ENCODE measurements at regions not wholly inside any gene's neighbourhood (a gene's known extent, or its start where the extent isn't known, plus 50 kb on each side); places are given as distances from the start of the nearest gene placed in this dataset.

DNA sequence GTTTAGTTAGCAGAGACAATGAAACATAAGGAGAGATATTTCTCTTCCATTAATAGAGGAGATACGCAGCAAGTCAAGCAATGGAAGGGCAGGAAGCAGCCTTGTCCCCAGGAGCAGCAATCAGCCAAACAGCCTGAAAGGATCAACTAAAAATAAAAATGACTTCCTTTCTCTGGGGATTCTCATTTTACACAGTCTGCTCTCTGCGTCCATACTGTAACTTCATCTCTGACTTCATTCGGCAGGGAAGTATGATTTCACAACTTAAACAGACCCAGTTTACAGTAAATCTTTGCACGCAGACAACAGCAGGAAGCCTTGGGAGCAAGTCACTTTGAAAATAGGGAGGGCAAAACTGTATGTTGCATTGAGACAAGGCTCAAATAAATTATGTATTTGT, 826.7 kb downstream of the DIAPH3 start:
- intact Hi-C loops (cut with DNase I) = no loop called here
- no peak for DNase-seq (ENCODE audit: low spot score)

DNA sequence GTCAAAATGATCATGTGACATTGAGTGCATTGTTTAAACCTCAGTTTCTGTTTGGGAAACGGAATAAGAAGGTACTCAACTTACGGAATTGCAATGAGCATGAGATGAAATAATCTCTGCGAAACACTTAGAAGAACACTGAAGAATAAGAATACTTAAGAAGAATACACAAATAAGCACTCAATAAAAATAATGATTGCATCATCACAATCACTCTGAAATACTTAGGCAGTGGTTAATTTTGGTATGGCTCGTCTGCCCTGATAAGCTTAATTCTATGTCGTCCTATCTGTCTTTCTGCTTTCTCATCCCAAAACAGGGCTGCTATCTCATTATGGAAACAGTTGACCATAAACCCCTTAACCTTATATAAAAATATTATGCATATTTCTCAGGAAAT, 823.6 kb downstream of the DIAPH3 start:
- no peak for DNase-seq (ENCODE audit: low spot score)
- intact Hi-C loops (cut with DNase I) = no loop called here

DNA sequence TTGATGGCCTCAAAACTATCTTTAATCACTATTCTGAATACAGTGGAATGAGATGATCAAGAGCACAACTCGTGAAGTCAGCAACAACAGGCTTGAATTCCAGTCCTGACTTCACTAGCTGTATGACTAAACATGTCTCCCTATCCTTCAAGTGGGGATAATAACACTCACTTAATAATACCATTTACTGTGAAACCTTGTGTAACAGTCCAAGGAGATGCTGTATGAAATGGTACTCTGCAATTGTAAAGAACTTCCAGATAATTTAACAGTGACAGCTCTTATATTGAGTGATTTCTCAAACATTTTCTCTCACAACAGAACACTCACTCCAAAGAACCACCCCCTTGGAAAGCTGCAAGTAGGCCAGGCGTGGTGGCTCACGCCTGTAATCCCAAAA, 823.1 kb downstream of the DIAPH3 start:
- DNase-seq (ENCODE audit: low spot score) = no peak
- intact Hi-C loops (cut with DNase I) = no loop called here

DNA sequence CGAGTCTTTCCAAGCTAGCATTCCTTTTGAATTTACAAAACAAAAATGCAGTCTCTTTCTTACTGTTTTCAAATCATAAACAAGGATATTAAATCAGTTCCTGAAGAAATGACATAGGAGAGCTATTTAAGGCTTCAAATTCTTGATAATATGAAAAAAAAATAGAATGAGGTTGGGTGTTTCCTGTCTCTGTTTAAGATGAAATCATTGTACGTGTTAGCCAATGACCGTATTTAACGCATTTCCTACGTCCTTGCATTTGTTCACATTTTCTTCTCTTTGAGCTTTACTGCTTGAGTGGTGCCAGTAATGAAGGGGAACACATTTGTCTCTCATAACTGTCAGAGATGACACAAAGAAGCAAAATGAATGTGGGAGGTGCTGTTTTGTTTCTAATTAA, 821.3 kb downstream of the DIAPH3 start:
- no peak for DNase-seq (ENCODE audit: low spot score)
- intact Hi-C loops (cut with DNase I) = no loop called here

DNA sequence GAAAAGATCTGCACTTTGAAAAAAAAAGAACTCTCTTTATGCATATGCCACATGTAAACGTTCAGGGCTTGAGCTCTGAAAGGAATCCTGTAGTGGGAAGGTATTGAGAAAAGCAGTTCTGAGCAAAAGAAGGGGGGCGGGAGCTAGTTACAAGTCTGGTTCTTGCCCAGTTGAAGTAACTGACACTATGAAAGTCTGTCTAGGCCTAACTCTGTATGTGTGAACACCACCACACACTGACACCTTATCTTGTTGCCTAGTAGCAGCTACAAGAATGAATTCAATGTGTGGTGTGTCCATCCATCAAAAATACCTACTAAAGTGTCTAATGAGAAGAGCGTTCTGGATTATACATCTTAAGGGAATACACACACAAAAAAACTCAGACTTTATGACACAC, 820.6 kb downstream of the DIAPH3 start:
- intact Hi-C loops (cut with DNase I) = no loop called here
- DNase-seq (ENCODE audit: low spot score) = no peak

DNA sequence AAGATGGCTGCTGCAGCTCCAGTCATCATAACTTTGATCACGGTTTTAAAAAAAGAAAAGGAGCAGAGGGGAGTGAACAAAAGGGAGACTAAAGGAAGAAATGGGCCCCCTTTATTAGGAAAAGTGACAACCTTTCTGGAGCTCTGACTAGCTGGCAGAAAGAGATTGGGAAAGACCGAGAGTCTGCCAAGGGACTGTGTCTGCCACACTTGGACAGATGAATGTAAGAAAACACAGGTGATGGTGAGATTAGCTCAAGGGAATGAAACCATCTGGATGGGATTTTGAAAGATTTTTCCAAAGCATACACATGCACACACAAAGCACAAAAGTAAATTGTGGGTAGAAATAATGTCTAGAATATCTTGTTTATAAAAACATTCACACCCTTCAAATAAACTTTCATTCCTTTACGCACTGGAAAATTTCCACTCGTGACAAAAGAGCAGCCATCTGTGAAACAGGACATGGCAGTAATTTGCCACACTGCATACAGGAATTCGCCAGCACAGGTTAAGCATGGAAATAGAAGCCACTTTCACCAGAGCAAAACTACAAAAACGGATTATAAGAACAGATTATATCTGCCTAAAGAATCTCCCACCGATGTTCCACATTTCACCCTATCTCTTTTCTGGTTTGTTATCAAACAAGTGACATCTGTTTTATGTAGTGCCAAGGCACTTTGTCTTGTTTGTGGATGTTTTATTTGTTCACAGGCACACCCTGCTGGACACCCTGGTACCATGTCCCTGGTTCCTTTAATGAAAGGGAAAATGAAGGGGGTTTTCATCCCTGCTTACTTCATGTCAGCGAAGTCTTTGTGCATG, 819.5 kb downstream of the DIAPH3 start:
- intact Hi-C loops (cut with DNase I) = no loop called here
- no peak for DNase-seq (ENCODE audit: low spot score)

DNA sequence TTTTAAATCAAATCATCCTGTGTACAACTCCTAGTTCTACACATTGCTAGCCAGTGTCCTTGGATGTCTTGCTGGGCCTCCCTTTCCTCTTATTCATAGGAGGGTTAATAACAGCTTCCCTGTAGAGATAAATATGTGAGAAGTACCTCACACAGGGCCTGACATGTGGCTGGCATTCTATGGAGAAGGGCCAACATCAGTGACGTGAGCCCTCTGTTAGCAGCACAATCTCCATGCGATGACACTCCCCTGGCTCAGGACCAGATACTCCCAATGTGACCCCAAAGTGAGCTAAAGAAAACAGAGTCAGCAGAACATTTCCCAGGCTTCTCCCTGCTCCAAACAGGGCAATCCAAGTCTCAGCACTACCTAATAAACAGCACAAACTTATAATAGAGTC, 818.4 kb downstream of the DIAPH3 start:
- no peak for DNase-seq (ENCODE audit: low spot score)
- intact Hi-C loops (cut with DNase I) = no loop called here

DNA sequence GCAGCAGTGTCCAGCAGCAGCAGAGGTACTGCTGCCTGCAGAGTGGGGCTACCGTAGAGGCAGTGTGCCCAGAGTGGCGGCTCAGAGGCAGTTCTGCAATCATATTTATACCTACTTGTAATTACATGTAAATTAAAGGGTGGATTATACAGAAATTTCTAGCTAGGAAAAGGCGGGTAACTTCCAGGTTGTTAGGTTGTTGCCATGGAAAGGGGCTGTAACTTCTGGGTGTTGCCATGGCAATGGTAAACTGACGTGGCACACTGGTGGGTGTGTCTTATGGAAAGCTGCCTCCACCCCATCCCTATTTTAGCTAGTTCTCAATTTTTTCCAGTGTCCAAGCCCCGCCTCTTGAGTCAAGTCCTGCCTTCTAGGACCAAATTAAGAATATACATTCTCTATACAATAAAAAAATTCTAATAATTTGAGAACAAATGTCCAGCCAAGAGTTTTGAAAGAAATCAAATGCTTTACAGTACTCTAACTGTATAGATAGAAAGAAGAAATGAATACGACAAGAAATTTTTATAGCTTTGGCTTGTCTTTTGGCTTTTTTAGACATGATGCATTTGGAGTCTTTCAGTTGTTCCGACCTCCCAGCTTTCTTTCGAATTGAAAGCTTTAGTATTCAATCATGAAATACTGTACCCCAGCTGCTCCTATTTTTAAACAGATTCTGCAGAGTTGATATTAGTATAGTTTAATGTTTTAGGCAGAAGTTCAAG, 816.6 kb downstream of the DIAPH3 start:
- intact Hi-C loops (cut with DNase I) = no loop called here
- no peak for DNase-seq (ENCODE audit: low spot score)

DNA sequence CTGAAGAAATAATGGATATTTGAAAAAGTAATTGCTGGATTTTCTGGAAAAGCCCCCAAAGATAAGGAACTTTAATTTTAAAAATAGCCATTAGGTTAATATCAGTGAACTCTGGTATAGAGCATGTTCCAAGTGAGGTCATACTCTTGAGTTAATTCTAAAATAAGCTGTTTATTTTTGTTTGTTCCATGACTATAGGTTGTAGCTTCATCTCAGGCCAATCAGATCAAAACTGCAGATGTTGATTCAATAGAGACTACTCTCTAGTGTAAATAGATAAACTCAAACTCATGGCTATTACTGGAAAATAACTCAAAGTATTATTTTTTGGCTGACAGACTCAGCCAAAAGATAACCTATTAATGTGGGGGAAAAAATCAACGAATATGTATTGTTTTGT, 815.1 kb downstream of the DIAPH3 start:
- intact Hi-C loops (cut with DNase I) = no loop called here
- no peak for DNase-seq (ENCODE audit: low spot score)

DNA sequence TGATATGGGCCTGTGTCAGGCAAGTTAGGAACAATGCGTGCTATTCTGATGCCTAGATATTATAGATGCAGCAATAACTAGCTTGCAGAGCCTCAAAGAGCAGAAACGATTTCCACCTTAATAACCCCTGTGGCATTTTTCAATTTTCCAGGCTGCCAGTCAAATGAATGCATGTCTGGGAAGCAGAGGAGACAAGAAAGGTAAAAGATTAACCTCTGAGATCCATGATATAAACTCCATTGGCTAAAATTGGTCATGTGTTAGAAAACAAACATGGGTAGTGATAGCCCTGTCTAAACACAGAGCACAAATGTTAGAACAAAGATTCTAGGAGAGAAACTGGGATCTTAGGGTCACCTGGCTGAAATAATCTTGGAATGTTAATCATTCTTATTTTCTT, 811.1 kb downstream of the DIAPH3 start:
- no peak for DNase-seq (ENCODE audit: low spot score)
- intact Hi-C loops (cut with DNase I) = no loop called here

DNA sequence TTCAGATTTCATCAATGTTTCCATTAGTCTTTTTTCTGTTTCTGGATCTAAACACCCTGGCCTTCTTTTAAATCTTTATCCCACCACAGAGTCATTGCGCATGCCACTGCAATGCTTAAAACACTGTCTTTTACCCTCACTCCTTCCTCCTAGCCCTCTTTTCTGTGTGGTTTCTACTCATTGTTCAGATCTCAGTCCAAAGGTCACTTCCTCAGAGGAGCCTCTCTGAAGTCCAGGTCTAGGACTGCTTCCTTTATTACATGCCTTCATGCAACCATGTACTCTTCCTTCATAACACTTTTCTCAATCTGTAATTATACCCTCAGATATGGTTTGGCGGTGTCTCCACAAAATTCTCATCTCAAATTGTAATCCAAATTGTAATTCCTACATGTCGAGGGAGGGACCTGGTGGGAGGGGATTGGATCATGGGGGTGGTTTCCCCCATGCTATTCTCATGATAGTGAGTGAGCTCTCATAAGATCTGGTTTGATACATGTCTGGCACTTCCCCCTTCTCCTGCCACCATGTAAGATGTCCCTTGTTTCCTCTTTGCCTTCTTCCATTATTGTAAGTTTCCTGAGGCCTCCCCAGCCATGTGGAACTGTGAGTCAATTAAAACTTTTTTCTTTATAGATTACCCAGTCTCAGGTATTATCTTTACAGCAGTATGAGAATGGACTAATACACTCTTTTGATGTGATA, 808.9 kb downstream of the DIAPH3 start:
- intact Hi-C loops (cut with DNase I) = no loop called here
- no peak for DNase-seq (ENCODE audit: low spot score)

DNA sequence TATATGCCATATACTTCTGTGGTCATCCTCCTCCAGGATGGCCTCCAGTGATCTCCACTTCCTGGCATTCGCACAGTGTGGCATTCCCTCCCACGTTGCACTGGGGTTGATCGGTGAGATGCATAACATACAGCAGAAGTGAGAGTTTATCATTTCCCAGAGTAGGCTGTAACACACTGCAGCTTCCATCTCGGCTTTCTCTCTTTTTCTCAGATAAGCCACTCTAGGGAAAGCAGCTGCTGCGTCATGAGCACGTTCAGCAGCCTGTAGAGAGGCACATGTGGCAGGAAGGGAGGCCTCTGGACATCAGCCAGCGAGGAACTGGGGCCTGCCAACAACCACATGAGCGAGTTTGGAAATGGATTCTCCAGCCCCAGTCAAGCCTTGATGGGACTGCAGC, 807.1 kb downstream of the DIAPH3 start:
- intact Hi-C loops (cut with DNase I) = no loop called here
- peak; percentile 92 for DNase-seq (ENCODE audit: low spot score)

DNA sequence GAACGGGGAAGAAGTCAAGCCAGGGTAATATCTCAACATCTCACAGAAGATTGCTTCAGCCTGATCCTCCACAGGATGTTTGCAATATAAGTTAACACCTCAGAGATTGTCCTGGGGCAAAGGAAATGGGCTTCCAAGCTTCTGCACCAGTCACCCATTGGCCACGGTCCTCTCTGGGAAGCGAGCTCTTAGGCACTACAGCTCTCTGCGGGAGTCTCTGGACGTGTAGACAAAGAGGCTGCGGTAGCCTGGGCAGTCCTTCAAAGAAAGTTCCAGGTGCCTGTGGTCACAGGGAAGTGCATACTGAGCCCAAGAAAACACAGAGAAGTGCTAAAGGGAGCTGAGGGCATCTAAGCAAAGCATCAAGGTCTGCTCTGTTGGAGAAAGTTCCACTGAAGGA, 805.7 kb downstream of the DIAPH3 start:
- intact Hi-C loops (cut with DNase I) = no loop called here

DNA sequence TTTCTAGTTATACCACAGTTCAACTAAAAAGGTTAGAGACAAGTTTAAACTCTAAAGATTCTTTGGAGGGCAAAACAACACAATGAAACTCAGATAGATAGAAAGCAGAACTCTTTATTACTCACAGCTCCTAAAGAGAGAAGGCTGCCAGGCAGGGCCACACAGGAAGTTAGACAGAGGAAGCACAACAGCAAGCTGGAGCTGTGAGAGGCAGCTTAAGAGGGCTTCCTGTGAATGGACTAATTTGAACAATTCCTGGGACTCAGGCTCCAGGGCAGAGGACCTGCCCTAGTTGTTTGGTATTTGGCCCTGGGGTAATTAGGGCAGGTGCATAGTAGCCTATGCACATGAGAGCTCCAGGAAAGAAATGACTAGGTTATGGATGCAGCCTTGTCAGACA, 803.6 kb downstream of the DIAPH3 start:
- intact Hi-C loops (cut with DNase I) = no loop called here
- no peak for DNase-seq (ENCODE audit: low spot score)

More for the DNA sequence above, 805.7 kb downstream of the DIAPH3 start:
- DNase-seq (ENCODE audit: low spot score) = no peak

DNA sequence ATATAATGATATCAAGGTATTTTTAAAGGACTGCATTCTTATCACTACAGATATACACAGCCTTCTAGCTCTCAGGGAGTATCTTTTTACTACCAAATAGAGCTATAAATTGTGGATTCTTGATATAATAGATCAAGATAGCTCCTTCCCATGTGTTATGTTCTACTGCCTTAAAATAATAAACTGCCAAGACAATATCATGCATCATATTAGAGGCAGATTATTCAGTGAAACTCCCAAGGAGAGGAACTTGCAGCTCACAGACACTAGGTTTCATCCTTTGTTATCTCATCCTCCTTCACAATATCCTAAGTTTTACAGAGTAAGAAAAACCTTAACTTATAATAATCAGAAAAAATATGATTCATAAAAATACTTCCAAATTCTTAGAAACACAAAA, 802.8 kb downstream of the DIAPH3 start:
- intact Hi-C loops (cut with DNase I) = no loop called here
- DNase-seq (ENCODE audit: low spot score) = no peak

DNA sequence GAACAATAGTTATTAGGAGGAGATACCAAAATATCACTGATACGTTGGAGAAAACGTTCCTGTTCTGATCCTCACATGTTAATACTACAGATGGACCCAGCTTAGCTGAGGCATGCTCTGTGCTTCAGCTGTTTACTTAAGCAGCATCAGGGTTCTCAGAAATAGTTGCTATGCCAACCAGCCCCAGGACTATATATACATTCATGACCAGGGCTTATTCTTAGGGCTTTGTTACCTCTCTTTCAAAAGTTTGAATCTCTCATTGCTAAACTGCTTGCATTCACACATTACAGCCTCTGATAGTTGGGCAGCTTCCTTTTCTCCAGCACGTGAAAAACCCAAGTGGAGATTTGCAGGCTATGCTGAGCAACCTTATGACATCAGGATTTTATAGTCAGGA, 800.4 kb downstream of the DIAPH3 start:
- intact Hi-C loops (cut with DNase I) = no loop called here
- DNase-seq (ENCODE audit: low spot score) = no peak

DNA sequence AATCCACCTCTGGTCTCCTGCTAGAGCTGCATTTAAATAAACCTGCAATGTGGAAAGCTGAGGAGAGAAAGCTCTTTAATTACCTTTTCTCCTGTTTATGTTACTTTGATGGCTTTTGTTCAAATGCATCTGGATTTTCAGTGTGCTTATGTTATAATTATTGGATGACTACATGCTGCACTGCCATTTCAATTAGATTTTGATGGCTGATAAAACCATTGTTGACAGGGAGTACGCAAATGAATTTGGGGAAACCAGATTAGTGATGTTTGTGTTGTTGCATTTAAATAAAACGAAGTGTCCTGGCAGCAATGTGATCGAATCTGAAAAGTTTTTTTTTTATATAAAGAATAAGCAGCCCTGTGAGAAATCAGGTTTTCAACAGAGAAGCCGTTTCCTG, 799.8 kb downstream of the DIAPH3 start:
- intact Hi-C loops (cut with DNase I) = no loop called here
- no peak for DNase-seq (ENCODE audit: low spot score)

DNA sequence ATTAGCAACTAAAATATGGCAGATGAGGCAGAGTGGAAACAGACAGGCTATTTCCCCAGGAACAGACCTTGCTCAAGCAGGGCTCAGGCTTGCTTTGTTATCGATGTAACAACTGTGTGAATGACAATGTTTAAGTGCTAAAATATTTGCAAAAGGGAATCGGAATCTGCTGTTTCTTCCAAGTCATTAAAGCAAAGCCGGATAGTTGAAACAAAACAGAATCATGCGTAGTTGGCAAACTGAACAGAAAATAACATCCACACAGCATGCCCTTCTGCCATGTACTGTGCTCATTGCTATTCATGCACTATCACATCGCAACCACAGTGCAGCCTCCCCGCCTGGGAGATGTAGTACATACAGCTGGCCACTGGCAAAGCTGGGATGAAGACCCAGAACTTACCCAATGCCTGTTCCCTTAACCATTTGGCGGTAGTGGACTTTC, 799.1 kb downstream of the DIAPH3 start:
- DNase-seq (ENCODE audit: low spot score) = no peak
- intact Hi-C loops (cut with DNase I) = no loop called here

DNA sequence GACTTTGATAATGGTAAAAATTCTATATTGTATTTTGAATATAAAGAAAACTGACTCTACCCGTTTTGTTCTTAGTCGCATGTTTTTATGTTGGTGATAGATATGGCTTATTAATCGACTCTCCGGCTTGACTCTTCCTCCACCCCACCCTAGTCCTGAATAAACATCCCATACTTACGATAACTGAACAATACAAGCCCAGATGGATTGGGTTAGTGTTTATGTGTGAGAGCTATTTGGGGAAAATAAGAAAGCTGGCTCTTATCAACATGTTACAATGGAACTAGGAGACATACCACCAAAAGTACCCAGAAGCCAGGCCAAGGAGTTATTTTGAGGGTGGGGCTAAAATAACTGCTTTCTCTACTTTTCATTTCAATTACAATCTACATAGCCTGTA, 796.3 kb downstream of the DIAPH3 start:
- intact Hi-C loops (cut with DNase I) = no loop called here

DNA sequence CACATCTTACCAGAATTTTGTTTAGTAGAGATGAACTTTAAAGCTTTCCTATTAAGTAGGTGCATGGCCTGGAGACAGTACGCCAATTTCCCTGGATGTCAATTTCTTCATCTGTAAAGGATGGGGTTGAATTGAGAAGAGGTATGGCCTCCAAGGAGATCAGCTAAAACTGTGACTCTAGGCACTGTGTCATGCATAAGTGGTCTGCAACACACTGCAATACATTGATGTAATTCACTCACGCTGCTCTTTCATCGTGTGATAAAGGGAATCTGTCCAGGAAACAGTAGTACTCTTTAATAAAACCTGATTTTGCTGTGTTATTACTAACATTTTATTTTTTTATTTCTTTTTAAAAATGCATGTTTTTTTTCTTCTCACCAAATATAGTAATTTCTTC, 795.8 kb downstream of the DIAPH3 start:
- DNase-seq (ENCODE audit: low spot score) = no peak
- intact Hi-C loops (cut with DNase I) = no loop called here

More for the DNA sequence above, 796.3 kb downstream of the DIAPH3 start:
- no peak for DNase-seq (ENCODE audit: low spot score)

All from posterior vena cava (tissue), 2 donors.